GM23338 (cell line): ENCODE measurements at regions not wholly inside any gene's neighbourhood (a gene's known extent, or its start where the extent isn't known, plus 50 kb on each side); places are given as distances from the start of the nearest gene placed in this dataset.

ENCODE experiments used
- ATAC-seq: fragments of 200-7000 bp; cut with Tn5 transposase; 3 replicates; pipeline ENCODE4 v1.9.1; 2020
- DNase-seq: peaks from one replicate; pipeline ENCODE4 v3.0.0-alpha.2; 2015; ENCODE audit warnings: low spot score
- H2AFZ ChIP-seq: fragments of 200-600 bp; sonication (generic); 2 replicates; pipeline ENCODE4 v1.8.0; 2016; ENCODE audit warnings: antibody characterized with exemption, mild to moderate bottlenecking, moderate library complexity
- H3F3A ChIP-seq: fragments of 200-600 bp; sonication (generic); replicated peaks from 2 replicates; pipeline ENCODE4 v1.8.0; 2017; ENCODE audit warnings: antibody characterized with exemption, mixed run types, low read depth
- H3K27ac ChIP-seq: fragments of 200-600 bp; sonication (generic); 2 replicates; pipeline ENCODE4 v1.6.1; 2016; ENCODE audit warnings: low read depth
- H3K27me3 ChIP-seq: fragments of 200-600 bp; sonication (generic); 2 replicates; pipeline ENCODE4 v1.8.0; 2016; ENCODE audit warnings: mild to moderate bottlenecking, mixed run types, moderate library complexity; ENCODE audit not compliant: insufficient read depth
- H3K36me3 ChIP-seq: fragments of 200-600 bp; sonication (generic); 2 replicates; pipeline ENCODE4 v1.8.0; 2016; ENCODE audit warnings: mild to moderate bottlenecking; ENCODE audit not compliant: insufficient read depth
- H3K4me1 ChIP-seq: fragments of 200-600 bp; sonication (generic); 2 replicates; pipeline ENCODE4 v1.8.0; 2016; ENCODE audit warnings: mild to moderate bottlenecking, moderate library complexity; ENCODE audit not compliant: insufficient read depth
- H3K4me2 ChIP-seq: fragments of 200-600 bp; sonication (generic); 2 replicates; pipeline ENCODE4 v1.7.1; 2017; ENCODE audit warnings: mixed run types
- H3K4me3 ChIP-seq: fragments of 200-600 bp; sonication (generic); 2 replicates; pipeline ENCODE4 v1.6.1; 2016; ENCODE audit warnings: mixed run types
- H3K79me2 ChIP-seq: fragments of 200-600 bp; sonication (generic); replicated peaks from 2 replicates; pipeline ENCODE4 v1.8.0; 2017; ENCODE audit warnings: mild to moderate bottlenecking; ENCODE audit not compliant: insufficient read depth
- H3K9me2 ChIP-seq: fragments of 200-600 bp; sonication (generic); 2 replicates; pipeline ENCODE4 v1.8.0; 2017; ENCODE audit not compliant: insufficient read depth
- H4K20me1 ChIP-seq: fragments of 200-600 bp; sonication (generic); replicated peaks from 2 replicates; pipeline ENCODE4 v1.8.0; 2017; ENCODE audit warnings: mild to moderate bottlenecking; ENCODE audit not compliant: insufficient read depth
- H3K27ac Mint-ChIP-seq: 2 replicates; pipeline ENCODE4 v1.8.0; 2020; ENCODE audit warnings: inconsistent platforms, mild to moderate bottlenecking, moderate library complexity, mixed read lengths
- H3K27me3 Mint-ChIP-seq: 3 replicates; pipeline ENCODE4 v1.8.0; 2022; ENCODE audit warnings: low read depth, mild to moderate bottlenecking, moderate library complexity, mixed read lengths, inconsistent platforms; ENCODE audit not compliant: insufficient read depth, poor library complexity
- H3K36me3 Mint-ChIP-seq: 3 replicates; pipeline ENCODE4 v1.8.0; 2021; ENCODE audit warnings: low read depth, mild to moderate bottlenecking, inconsistent platforms, moderate library complexity, mixed read lengths
- H3K4me1 Mint-ChIP-seq: 3 replicates; pipeline ENCODE4 v1.8.0; 2020; ENCODE audit warnings: mild to moderate bottlenecking, inconsistent platforms, mixed read lengths
- H3K4me3 Mint-ChIP-seq: 3 replicates; pipeline ENCODE4 v1.8.0; 2021; ENCODE audit warnings: moderate library complexity, mild to moderate bottlenecking, inconsistent platforms, mixed read lengths
- H3K9me3 Mint-ChIP-seq: 3 replicates; pipeline ENCODE4 v1.8.0; 2020; ENCODE audit warnings: moderate library complexity, mild to moderate bottlenecking, inconsistent platforms, mixed read lengths
- CREB1 ChIP-seq: fragments of 250-450 bp; sonication (Bioruptor Pico); IDR thresholded peaks from 2 replicates; pipeline ENCODE4 v1.5.0; 2020; ENCODE audit warnings: low read depth, mild to moderate bottlenecking, moderate library complexity
- EZH2 ChIP-seq: fragments of 200-600 bp; sonication (generic); IDR thresholded peaks from one replicate; pipeline ENCODE4 v1.8.0; 2017; ENCODE audit warnings: antibody characterized with exemption, mild to moderate bottlenecking, low read depth; ENCODE audit not compliant: unreplicated experiment
- EZH2phosphoT487 ChIP-seq: fragments of 200-600 bp; sonication (generic); IDR thresholded peaks from one replicate; pipeline ENCODE4 v1.8.1; 2018; ENCODE audit warnings: antibody characterized with exemption; ENCODE audit not compliant: unreplicated experiment
- NANOG ChIP-seq: IDR thresholded peaks from 2 replicates; pipeline ENCODE4 v1.6.1; 2016; ENCODE audit warnings: antibody characterized with exemption, borderline replicate concordance
- POLR2AphosphoS5 ChIP-seq: IDR thresholded peaks from 2 replicates; pipeline ENCODE4 v1.6.1; 2016; ENCODE audit warnings: antibody characterized with exemption, low read depth
- STAT1 ChIP-seq: IDR thresholded peaks from one replicate; pipeline ENCODE4 v1.6.1; 2016; ENCODE audit warnings: antibody characterized with exemption; ENCODE audit not compliant: unreplicated experiment
- TF ChIP-seq, protein P1 (sequence below): IDR thresholded peaks from 2 replicates; pipeline ENCODE4 v1.6.1; 2016; ENCODE audit warnings: antibody characterized with exemption
- TF ChIP-seq, protein P2 (sequence below), 2 experiments: fragments of 200-600 bp in 1 of 2; sonication (generic) in 1 of 2; conservative IDR thresholded peaks; 2 replicates each; pipeline versions ENCODE4 v1.5.1 to v1.6.1; 2016 to 2017; ENCODE audit warnings: antibody characterized with exemption in 2 of 2, low read depth in 2 of 2, mild to moderate bottlenecking in 2 of 2, moderate library complexity in 1 of 2
- TF ChIP-seq, protein P3 (sequence below): IDR thresholded peaks from one replicate; pipeline ENCODE4 v1.6.1; 2018; ENCODE audit warnings: antibody characterized with exemption; ENCODE audit not compliant: unreplicated experiment
- TF ChIP-seq, protein P4 (sequence below): fragments of 250-450 bp; sonication (Bioruptor Pico); IDR thresholded peaks from 2 replicates; pipeline ENCODE4 v1.5.0; 2020; ENCODE audit warnings: mild to moderate bottlenecking, moderate library complexity

DNA sequence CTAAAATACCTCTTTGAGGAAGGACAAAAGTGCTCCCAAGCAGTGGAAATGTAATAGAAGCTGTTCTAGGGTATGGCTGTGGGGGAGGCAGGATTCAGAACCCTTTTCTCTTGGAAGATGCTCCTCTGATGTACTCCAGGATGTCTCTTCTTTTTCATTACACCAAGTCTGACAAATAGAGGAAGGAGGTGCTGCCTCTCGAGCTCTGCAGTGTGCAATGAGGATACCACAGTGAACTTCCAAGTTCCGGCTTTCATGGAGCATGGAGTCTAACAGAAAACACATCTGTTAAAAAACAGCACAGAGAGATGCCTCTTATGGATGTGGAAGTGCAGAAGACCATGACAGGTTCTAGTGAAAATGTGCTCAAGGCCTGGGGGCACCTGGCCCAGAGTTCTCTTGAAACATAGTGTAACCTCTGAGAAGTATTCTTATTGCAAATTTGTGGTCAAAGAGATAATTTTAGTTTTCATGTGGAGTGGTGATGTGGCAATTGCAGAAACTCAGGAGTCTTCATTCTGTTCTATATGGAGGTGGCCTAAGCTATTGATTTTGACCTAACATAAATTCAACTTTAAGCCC, 362.0 kb upstream of the CITED2 start:
- DNase-seq (no peak), ATAC-seq (no peak)
- no peak overlapping the region for H3K27ac Mint-ChIP-seq
- no peaks in the 10 kb centered on the region for H3K9me2 ChIP-seq
- no peaks in the 10 kb centered on the region for H3K4me1 Mint-ChIP-seq
- TF ChIP-seq, protein P1, sequence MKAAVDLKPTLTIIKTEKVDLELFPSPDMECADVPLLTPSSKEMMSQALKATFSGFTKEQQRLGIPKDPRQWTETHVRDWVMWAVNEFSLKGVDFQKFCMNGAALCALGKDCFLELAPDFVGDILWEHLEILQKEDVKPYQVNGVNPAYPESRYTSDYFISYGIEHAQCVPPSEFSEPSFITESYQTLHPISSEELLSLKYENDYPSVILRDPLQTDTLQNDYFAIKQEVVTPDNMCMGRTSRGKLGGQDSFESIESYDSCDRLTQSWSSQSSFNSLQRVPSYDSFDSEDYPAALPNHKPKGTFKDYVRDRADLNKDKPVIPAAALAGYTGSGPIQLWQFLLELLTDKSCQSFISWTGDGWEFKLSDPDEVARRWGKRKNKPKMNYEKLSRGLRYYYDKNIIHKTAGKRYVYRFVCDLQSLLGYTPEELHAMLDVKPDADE, result no peak
- TF ChIP-seq EZH2phosphoT487 (no peak), NANOG (no peak), STAT1 (no peak), CREB1 (CRISPR knock-in tag) (no peak)
- TF ChIP-seq, protein P2, sequence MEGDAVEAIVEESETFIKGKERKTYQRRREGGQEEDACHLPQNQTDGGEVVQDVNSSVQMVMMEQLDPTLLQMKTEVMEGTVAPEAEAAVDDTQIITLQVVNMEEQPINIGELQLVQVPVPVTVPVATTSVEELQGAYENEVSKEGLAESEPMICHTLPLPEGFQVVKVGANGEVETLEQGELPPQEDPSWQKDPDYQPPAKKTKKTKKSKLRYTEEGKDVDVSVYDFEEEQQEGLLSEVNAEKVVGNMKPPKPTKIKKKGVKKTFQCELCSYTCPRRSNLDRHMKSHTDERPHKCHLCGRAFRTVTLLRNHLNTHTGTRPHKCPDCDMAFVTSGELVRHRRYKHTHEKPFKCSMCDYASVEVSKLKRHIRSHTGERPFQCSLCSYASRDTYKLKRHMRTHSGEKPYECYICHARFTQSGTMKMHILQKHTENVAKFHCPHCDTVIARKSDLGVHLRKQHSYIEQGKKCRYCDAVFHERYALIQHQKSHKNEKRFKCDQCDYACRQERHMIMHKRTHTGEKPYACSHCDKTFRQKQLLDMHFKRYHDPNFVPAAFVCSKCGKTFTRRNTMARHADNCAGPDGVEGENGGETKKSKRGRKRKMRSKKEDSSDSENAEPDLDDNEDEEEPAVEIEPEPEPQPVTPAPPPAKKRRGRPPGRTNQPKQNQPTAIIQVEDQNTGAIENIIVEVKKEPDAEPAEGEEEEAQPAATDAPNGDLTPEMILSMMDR (conservative IDR thresholded peaks at IDR 0.05; ENCODE audit: low read depth in 2 of 2), result no peak
- TF ChIP-seq, protein P3, sequence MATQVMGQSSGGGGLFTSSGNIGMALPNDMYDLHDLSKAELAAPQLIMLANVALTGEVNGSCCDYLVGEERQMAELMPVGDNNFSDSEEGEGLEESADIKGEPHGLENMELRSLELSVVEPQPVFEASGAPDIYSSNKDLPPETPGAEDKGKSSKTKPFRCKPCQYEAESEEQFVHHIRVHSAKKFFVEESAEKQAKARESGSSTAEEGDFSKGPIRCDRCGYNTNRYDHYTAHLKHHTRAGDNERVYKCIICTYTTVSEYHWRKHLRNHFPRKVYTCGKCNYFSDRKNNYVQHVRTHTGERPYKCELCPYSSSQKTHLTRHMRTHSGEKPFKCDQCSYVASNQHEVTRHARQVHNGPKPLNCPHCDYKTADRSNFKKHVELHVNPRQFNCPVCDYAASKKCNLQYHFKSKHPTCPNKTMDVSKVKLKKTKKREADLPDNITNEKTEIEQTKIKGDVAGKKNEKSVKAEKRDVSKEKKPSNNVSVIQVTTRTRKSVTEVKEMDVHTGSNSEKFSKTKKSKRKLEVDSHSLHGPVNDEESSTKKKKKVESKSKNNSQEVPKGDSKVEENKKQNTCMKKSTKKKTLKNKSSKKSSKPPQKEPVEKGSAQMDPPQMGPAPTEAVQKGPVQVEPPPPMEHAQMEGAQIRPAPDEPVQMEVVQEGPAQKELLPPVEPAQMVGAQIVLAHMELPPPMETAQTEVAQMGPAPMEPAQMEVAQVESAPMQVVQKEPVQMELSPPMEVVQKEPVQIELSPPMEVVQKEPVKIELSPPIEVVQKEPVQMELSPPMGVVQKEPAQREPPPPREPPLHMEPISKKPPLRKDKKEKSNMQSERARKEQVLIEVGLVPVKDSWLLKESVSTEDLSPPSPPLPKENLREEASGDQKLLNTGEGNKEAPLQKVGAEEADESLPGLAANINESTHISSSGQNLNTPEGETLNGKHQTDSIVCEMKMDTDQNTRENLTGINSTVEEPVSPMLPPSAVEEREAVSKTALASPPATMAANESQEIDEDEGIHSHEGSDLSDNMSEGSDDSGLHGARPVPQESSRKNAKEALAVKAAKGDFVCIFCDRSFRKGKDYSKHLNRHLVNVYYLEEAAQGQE, result no peak
- no peaks in the 10 kb centered on the region for H3F3A ChIP-seq
- no peaks in the 10 kb centered on the region for H3K27me3 Mint-ChIP-seq
- no peak overlapping the region for H3K4me3 ChIP-seq
- H3K4me1 ChIP-seq, result no peaks in the 10 kb centered on the region
- H3K4me2 ChIP-seq, result no peak overlapping the region
- no peaks in the 10 kb centered on the region for H3K36me3 ChIP-seq
- no peaks in the 10 kb centered on the region for H3K79me2 ChIP-seq
- no peak overlapping the region for H3K4me3 Mint-ChIP-seq
- H3K9me3 Mint-ChIP-seq, result no peaks in the 10 kb centered on the region
- no peaks in the 10 kb centered on the region for H3K36me3 Mint-ChIP-seq
- no peaks in the 10 kb centered on the region for H3K27me3 ChIP-seq
- no peak overlapping the region for H3K27ac ChIP-seq
- H2AFZ ChIP-seq, result peak overlapping the region; percentile 76; the same call in 1 of the 2 replicates
- H4K20me1 ChIP-seq, result no peaks in the 10 kb centered on the region

DNA sequence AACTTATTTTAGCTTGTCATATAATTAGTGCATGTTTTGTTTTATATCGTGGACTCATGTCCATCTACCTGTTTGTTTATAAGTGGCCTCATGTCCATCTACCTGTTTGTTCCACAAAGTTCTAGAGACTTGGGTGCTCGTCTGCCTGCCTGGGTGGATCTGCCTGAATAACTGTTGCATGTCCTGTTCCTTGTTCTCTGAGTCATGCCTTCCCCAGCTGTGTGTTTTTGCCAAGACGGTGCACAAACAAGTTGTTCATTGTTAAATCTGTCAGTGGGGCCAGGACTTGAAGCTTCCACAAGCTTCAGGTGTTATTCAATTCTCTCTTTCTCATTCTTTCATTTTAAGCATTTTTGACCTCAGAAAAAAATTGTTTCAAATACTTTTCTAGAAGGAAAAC, 358.0 kb upstream of the CITED2 start:
- DNase-seq, result no peak
- TF ChIP-seq POLR2AphosphoS5 (no peak), EZH2 (no peak)
- TF ChIP-seq, protein P4, sequence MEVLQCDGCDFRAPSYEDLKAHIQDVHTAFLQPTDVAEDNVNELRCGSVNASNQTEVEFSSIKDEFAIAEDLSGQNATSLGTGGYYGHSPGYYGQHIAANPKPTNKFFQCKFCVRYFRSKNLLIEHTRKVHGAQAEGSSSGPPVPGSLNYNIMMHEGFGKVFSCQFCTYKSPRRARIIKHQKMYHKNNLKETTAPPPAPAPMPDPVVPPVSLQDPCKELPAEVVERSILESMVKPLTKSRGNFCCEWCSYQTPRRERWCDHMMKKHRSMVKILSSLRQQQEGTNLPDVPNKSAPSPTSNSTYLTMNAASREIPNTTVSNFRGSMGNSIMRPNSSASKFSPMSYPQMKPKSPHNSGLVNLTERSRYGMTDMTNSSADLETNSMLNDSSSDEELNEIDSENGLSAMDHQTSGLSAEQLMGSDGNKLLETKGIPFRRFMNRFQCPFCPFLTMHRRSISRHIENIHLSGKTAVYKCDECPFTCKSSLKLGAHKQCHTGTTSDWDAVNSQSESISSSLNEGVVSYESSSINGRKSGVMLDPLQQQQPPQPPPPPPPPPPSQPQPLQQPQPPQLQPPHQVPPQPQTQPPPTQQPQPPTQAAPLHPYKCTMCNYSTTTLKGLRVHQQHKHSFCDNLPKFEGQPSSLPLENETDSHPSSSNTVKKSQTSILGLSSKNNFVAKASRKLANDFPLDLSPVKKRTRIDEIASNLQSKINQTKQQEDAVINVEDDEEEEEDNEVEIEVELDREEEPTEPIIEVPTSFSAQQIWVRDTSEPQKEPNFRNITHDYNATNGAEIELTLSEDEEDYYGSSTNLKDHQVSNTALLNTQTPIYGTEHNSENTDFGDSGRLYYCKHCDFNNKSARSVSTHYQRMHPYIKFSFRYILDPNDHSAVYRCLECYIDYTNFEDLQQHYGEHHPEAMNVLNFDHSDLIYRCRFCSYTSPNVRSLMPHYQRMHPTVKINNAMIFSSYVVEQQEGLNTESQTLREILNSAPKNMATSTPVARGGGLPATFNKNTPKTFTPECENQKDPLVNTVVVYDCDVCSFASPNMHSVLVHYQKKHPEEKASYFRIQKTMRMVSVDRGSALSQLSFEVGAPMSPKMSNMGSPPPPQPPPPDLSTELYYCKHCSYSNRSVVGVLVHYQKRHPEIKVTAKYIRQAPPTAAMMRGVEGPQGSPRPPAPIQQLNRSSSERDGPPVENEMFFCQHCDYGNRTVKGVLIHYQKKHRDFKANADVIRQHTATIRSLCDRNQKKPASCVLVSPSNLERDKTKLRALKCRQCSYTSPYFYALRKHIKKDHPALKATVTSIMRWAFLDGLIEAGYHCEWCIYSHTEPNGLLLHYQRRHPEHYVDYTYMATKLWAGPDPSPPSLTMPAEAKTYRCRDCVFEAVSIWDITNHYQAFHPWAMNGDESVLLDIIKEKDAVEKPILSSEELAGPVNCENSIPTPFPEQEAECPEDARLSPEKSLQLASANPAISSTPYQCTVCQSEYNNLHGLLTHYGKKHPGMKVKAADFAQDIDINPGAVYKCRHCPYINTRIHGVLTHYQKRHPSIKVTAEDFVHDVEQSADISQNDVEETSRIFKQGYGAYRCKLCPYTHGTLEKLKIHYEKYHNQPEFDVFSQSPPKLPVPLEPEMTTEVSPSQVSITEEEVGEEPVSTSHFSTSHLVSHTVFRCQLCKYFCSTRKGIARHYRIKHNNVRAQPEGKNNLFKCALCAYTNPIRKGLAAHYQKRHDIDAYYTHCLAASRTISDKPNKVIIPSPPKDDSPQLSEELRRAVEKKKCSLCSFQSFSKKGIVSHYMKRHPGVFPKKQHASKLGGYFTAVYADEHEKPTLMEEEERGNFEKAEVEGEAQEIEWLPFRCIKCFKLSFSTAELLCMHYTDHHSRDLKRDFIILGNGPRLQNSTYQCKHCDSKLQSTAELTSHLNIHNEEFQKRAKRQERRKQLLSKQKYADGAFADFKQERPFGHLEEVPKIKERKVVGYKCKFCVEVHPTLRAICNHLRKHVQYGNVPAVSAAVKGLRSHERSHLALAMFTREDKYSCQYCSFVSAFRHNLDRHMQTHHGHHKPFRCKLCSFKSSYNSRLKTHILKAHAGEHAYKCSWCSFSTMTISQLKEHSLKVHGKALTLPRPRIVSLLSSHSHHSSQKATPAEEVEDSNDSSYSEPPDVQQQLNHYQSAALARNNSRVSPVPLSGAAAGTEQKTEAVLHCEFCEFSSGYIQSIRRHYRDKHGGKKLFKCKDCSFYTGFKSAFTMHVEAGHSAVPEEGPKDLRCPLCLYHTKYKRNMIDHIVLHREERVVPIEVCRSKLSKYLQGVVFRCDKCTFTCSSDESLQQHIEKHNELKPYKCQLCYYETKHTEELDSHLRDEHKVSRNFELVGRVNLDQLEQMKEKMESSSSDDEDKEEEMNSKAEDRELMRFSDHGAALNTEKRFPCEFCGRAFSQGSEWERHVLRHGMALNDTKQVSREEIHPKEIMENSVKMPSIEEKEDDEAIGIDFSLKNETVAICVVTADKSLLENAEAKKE (CRISPR knock-in tag), result no peak

More for the DNA sequence above, 358.0 kb upstream of the CITED2 start:
- Mint-ChIP-seq H3K4me1 (no peaks in the 10 kb centered on the region), H3K9me3 (no peaks in the 10 kb centered on the region), H3K27me3 (no peaks in the 10 kb centered on the region), H3K27ac (no peak overlapping the region), H3K36me3 (no peaks in the 10 kb centered on the region), H3K4me3 (no peak overlapping the region)
- Histone ChIP-seq H3K9me2 (no peaks in the 10 kb centered on the region), H3K27me3 (no peaks in the 10 kb centered on the region), H3K4me1 (no peaks in the 10 kb centered on the region), H3K36me3 (no peaks in the 10 kb centered on the region), H2AFZ (no peak overlapping the region), H3K79me2 (no peaks in the 10 kb centered on the region), H3K27ac (no peak overlapping the region), H3K4me2 (no peak overlapping the region), H4K20me1 (no peaks in the 10 kb centered on the region), H3K4me3 (no peak overlapping the region), H3F3A (no peaks in the 10 kb centered on the region)
- ATAC-seq, result no peak
